ENCODE measurements at regions not wholly inside any gene's neighbourhood (a gene's known extent, or its start where the extent isn't known, plus 50 kb on each side); places are given as distances from the start of the nearest gene placed in this dataset.

DNA sequence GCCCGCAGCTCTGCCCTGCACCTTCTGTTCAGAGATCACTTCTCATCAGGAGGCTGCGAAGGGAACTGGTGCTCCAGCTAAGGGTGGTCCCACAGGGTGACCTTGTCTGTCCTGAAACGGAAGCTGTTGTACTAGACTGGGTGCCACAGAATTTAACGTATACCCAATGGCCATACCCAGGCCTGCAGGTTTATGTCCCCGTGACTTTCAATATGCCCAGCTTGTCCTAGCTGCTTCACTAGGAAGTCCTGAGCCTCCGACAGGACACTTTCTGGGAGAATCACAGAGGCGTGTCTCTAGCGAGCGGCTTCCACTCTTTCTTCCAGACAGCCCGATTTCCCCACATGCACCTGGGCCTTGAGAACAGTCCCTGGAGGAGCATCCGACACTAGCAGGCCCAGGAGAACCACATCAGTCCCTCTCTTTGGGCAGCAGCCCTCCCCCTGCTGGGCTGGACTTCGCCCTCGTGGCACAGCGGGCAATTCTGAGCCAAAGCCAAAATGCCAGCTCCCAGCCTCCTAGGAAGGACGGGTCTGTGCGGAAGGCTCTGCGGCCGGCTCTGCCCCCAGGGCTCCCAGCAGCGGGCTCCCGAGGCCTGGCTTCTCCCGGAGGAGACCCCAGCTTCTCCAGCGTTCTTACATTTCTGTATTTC is 91.9 kb upstream of the OTOS start:
- WGBS, 4 donors = 75 to 85% (median 78%) methylated on average over 17 to 22 of the region's 22 CpGs
- no peaks in the 10 kb centered on the region for H3K36me3 ChIP-seq (replicated peaks in 1 of 2)
- TF ChIP-seq, protein P1, sequence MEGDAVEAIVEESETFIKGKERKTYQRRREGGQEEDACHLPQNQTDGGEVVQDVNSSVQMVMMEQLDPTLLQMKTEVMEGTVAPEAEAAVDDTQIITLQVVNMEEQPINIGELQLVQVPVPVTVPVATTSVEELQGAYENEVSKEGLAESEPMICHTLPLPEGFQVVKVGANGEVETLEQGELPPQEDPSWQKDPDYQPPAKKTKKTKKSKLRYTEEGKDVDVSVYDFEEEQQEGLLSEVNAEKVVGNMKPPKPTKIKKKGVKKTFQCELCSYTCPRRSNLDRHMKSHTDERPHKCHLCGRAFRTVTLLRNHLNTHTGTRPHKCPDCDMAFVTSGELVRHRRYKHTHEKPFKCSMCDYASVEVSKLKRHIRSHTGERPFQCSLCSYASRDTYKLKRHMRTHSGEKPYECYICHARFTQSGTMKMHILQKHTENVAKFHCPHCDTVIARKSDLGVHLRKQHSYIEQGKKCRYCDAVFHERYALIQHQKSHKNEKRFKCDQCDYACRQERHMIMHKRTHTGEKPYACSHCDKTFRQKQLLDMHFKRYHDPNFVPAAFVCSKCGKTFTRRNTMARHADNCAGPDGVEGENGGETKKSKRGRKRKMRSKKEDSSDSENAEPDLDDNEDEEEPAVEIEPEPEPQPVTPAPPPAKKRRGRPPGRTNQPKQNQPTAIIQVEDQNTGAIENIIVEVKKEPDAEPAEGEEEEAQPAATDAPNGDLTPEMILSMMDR (IDR thresholded peaks at IDR 0.05) = no peak
- TF ChIP-seq POLR2A (IDR thresholded peaks at IDR 0.05) = no peak
- H3K9me3 ChIP-seq (replicated peaks in 1 of 3) = peaks cover 0 to 7% (median 0%) of the 10 kb centered on the region in 3 donors
- H3K27ac ChIP-seq = no peak overlapping the region
- no peaks in the 10 kb centered on the region for H3K27me3 ChIP-seq
- intact Hi-C loops (cut with DNase I) = loop anchor here (2.0 to 5.0 kb wide), 3 partner anchors 110 to 206 kb away; partner anchors contain the start of gene GPC1 (in 1 of the 2)
- peaks cover 17% of the 10 kb centered on the region in 2 donors for H3K4me1 ChIP-seq (replicated peaks in 1 of 2)
- peak in 5 of 7 donors; percentile 1 to 51 (median 37) for DNase-seq
- no peak overlapping the region for H3K4me3 ChIP-seq

DNA sequence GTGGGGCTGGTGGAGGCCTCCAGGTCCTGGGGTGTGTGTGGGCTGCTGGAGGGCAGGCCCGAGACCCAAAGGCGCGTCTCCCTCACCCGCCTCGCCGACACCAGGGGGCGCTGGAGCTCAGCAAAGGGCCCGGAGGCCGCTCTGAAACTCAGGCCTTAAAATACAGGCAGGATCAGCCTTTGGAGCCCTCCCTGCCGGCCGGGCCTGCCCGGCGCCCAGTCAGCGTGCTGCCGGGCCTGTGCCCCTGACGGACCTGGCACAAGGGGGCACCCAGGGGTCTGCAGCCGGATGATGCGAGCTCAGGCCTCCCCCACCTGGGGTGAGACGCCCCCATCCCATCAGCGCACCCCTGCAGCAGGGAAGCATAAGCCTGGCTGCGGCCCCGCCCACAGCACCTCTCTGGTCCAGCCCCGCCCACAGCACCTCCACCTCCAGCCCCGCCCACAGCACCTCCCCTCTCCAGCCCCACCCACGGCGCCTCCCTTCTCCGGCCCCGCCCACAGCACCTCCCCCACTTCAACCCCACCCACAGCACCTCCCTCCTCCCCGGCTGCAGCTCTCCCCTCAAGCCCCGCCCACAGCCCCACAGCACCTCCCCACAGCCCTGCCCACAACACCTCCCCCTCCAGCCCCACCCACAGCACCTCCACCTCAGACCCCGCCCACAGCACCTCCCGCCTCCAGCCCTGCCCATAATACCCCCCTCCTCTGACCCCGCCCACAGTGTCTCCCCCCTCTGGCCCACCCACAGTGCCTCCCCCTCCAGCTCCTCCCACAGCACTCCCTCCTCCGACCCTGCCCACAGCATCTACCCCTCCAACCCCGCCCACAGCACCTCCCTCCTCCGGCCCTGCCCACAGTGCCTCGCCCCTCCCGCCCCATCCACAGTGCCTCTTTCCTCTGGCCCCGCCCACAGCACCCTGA is 92.8 kb upstream of the OTOS start:
- TF ChIP-seq POLR2A (IDR thresholded peaks at IDR 0.05) = no peak
- TF ChIP-seq, protein P1 (IDR thresholded peaks at IDR 0.05) = peak; percentile 85 to 96 (median 90)

DNA sequence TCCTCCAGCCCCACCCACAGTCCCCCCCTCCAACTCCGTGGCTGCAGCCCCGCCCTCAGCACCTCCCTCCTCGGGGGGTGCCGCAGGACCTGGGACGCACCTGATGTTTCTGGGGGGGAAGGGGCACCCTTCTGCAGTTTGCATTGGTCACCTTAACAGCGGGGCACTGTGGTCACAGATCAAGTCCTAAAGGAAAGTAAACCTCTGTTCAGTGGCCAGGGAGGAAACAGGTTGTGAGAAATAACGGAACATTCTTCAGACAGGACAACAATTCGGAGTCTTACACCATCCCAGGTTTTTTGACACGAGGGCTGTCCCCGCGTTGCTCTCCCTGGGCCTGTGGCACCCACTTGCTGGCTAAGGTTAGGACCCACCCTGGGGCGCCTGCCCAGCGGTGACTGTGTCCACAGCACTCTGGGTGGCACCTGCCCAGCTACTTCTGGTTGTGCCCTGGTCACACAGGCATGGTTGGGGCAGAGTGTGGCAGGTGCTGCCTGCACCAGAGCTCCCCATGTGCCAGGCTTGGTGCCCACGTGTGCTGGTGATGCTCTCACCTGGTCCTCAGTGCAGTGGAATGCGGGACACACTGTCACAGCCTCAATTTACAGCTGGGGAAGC is 93.5 kb upstream of the OTOS start:
- Histone ChIP-seq H3K36me3 (replicated peaks in 1 of 2) (no peaks in the 10 kb centered on the region), H3K27me3 (no peaks in the 10 kb centered on the region), H3K27ac (peak overlapping the region in 4 of 5 donors; percentile 38 to 76 (median 57)), H3K4me1 (replicated peaks in 1 of 2) (peaks cover 27 to 29% of the 10 kb centered on the region in 2 donors), H3K9me3 (replicated peaks in 1 of 3) (peaks cover 0 to 5% (median 0%) of the 10 kb centered on the region in 3 donors), H3K4me3 (peak overlapping the region in 1 of 4 donors; percentile 29)
- DNase-seq = peak in 5 of 7 donors; percentile 52 to 69 (median 54)
- TF ChIP-seq POLR2A (IDR thresholded peaks at IDR 0.05) = peak in 1 of 2 donors; percentile 33
- TF ChIP-seq, protein P1 (IDR thresholded peaks at IDR 0.05) = no peak
- intact Hi-C loops (cut with DNase I) = loop anchor here (2.0 to 5.0 kb wide), 3 partner anchors 109 to 205 kb away; partner anchors contain the start of gene GPC1 (in 1 of the 2)
- 26 to 43% (median 41%) methylated on average over 10 to 15 of the region's 15 CpGs for WGBS, 4 donors

More for the DNA sequence above, 92.8 kb upstream of the OTOS start:
- Histone ChIP-seq H3K27ac (peak overlapping the region in 3 of 5 donors; percentile 44 to 76 (median 45)), H3K9me3 (replicated peaks in 1 of 3) (peaks cover 0 to 7% (median 0%) of the 10 kb centered on the region in 3 donors), H3K4me3 (peak overlapping the region in 2 of 4 donors; percentile 41 to 44), H3K36me3 (replicated peaks in 1 of 2) (no peaks in the 10 kb centered on the region), H3K4me1 (replicated peaks in 1 of 2) (peaks cover 24 to 25% of the 10 kb centered on the region in 2 donors), H3K27me3 (no peaks in the 10 kb centered on the region)
- 0 to 4% (median 3%) methylated on average over 7 to 39 of the region's 39 CpGs for WGBS, 4 donors
- peak; percentile 93 to 99 (median 98) for DNase-seq
- intact Hi-C loops (cut with DNase I) = loop anchor here (2.0 to 5.0 kb wide), 3 partner anchors 110 to 206 kb away; partner anchors contain the start of gene GPC1 (in 1 of the 2)
